Stomach (tissue), 4 donors: ENCODE measurements at regions not wholly inside any gene's neighbourhood (a gene's known extent, or its start where the extent isn't known, plus 50 kb on each side); places are given as distances from the start of the nearest gene placed in this dataset.
"Not testable (repeated sequence)": the region's sequence is repeated elsewhere in the genome, so short reads cannot be mapped to it uniquely, and the experiment has no call there.

ENCODE experiments used
- CTCF ChIP-seq, 7 experiments: fragments of 450-650 bp in 4 of 7; fragments of 200-600 bp in 3 of 7; sonication (generic) in 3 of 7; IDR thresholded peaks; one replicate each; pipeline ENCODE4 v1.5.1; 2016 to 2019; ENCODE audit warnings: antibody characterized with exemption in 7 of 7, control low read depth in 2 of 7, mild to moderate bottlenecking in 1 of 7
- EP300 ChIP-seq: sonication (generic); formaldehyde crosslinking; IDR thresholded peaks from one replicate; pipeline ENCODE4 v1.6.1; 2017; ENCODE audit warnings: antibody characterized with exemption
- POLR2AphosphoS5 ChIP-seq, 3 donors: sonication (generic); formaldehyde crosslinking; IDR thresholded peaks; one replicate each; pipeline ENCODE4 v1.6.1; 2016; ENCODE audit warnings: antibody characterized with exemption in 3 of 3

DNA sequence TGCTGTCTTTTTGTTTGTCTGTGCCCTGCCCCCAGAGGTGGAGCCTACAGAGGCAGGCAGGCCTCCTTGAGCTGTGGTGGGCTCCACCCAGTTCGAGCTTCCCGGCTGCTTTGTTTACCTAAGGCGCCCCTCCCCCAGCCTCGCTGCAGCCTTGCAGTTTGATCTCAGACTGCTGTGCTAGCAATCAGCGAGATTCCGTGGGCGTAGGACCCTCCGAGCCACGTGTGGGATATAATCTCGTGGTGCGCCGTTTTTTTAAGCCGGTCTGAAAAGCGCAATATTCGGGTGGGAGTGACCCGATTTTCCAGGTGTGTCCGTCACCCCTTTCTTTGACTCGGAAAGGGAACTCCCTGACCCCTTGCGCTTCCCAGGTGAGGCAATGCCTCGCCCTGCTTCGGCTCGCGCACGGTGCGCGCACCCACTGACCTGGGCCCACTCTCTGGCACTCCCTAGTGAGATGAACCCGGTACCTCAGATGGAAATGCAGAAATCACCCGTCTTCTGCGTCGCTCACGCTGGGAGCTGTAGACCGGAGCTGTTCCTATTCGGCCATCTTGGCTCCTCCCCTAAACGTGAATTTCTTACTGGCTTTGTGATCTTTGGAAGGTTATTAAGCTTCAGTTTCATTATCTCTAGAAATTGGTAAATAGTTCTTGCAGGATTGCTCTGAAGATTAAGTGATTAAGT, 196.2 kb upstream of the ADO start:
- TF ChIP-seq CTCF (IDR thresholded peaks at IDR 0.05); POLR2AphosphoS5 (IDR thresholded peaks at IDR 0.05); EP300: not testable (repeated sequence)
